A673 (cell line): ENCODE measurements at regions not wholly inside any gene's neighbourhood (a gene's known extent, or its start where the extent isn't known, plus 50 kb on each side); places are given as distances from the start of the nearest gene placed in this dataset.

ENCODE experiments used
- BruUV-seq: library from RNA; stranded (reverse); fragments of 400-500 nt; replicated peaks from 2 replicates; lab custom pipeline; 2021; lab: Mats Ljungman, UMichigan
- CTCF ChIA-PET: fragments of 300-600 bp; sonication (Branson Sonifier 250); formaldehyde crosslinking; loops from one replicate; lab custom pipeline; 2022; ENCODE audit warnings: antibody characterized with exemption; lab: Charles Lee
- POLR2A ChIA-PET: fragments of 300-600 bp; sonication (Branson Sonifier 250); formaldehyde crosslinking; loops from one replicate; lab custom pipeline; 2022; ENCODE audit warnings: antibody characterized with exemption; ENCODE audit not compliant: low non-redundant PET; lab: Charles Lee
- DNase-seq: peaks from one replicate; pipeline ENCODE4 v3.0.0-alpha.2; 2015; ENCODE audit warnings: low spot score
- H3K27ac ChIP-seq: fragments of 200-600 bp; sonication (generic); 2 replicates; pipeline ENCODE4 v1.5.1; 2016; ENCODE audit warnings: mixed run types, low read depth, mild to moderate bottlenecking, mixed read lengths, antibody characterized with exemption, low read length; ENCODE audit not compliant: poor library complexity, severe bottlenecking
- H3K27me3 ChIP-seq: fragments of 200-600 bp; sonication (generic); replicated peaks from 2 replicates; pipeline ENCODE4 v1.6.1; 2017; ENCODE audit warnings: mixed run types, low read depth, mild to moderate bottlenecking, mixed read lengths, antibody characterized with exemption, low read length; ENCODE audit not compliant: insufficient read depth, poor library complexity
- H3K36me3 ChIP-seq: fragments of 200-600 bp; sonication (generic); 2 replicates; pipeline ENCODE4 v1.6.1; 2016; ENCODE audit warnings: mixed run types, mild to moderate bottlenecking, mixed read lengths, antibody characterized with exemption, low read length; ENCODE audit not compliant: insufficient read depth, poor library complexity, severe bottlenecking
- H3K4me1 ChIP-seq: fragments of 200-600 bp; sonication (generic); 2 replicates; pipeline ENCODE4 v1.6.1; 2017; ENCODE audit warnings: mixed run types, mild to moderate bottlenecking, mixed read lengths, antibody characterized with exemption, low read length; ENCODE audit not compliant: insufficient read depth, poor library complexity, severe bottlenecking
- H3K4me3 ChIP-seq: fragments of 200-600 bp; sonication (generic); 2 replicates; pipeline ENCODE4 v1.5.1; 2016; ENCODE audit warnings: low read depth, mixed run types, mild to moderate bottlenecking, mixed read lengths, low read length; ENCODE audit not compliant: poor library complexity, severe bottlenecking
- H3K9me3 ChIP-seq: fragments of 200-600 bp; sonication (generic); 2 replicates; pipeline ENCODE4 v1.6.1; 2016; ENCODE audit warnings: mixed run types, low read depth, mild to moderate bottlenecking, mixed read lengths, antibody characterized with exemption, low read length; ENCODE audit not compliant: poor library complexity, severe bottlenecking
- CTCF ChIP-seq: fragments of 300-800, 200-600 bp; sonication (generic); conservative IDR thresholded peaks from 2 replicates; pipeline ENCODE4 v1.5.1; 2017; ENCODE audit warnings: low read depth, mild to moderate bottlenecking, antibody characterized with exemption, low read length, moderate library complexity, mixed read lengths
- EZH2 ChIP-seq: fragments of 200-600 bp; sonication (generic); IDR thresholded peaks from 2 replicates; pipeline ENCODE4 v1.6.1; 2017; ENCODE audit warnings: borderline replicate concordance, low read depth, mild to moderate bottlenecking, mixed read lengths, antibody characterized with exemption, low read length; ENCODE audit not compliant: poor library complexity, severe bottlenecking
- intact Hi-C: fragments of 100-400 bp; cut with micrococcal nuclease; formaldehyde crosslinking; loops from one replicate; pipeline ENCODE4 v1.10.0; 2022; ENCODE audit not compliant: unreplicated experiment

- Histone ChIP-seq H3K36me3 (no peaks in the 10 kb centered on the region), H3K9me3 (no peaks in the 10 kb centered on the region), H3K27ac (no peak overlapping the region), H3K27me3 (no peaks in the 10 kb centered on the region), H3K4me3 (no peak overlapping the region), H3K4me1 (no peaks in the 10 kb centered on the region)
- BruUV-seq = no TSS peak
- CTCF ChIA-PET = no interaction called here
- no peak for TF ChIP-seq CTCF
- TF ChIP-seq EZH2 = no peak
- intact Hi-C loops = no loop called here
- no peak for DNase-seq
- POLR2A ChIA-PET = no interaction called here
Measured at GRCh38 chr9:110086537-110086936, 121.4 kb downstream of the C9orf152 start.

GRCh38 chr9:110087605-110088004 is 120.4 kb downstream of the C9orf152 start:
- H3K27ac ChIP-seq = no peak overlapping the region
- intact Hi-C loops = no loop called here
- no peak for TF ChIP-seq EZH2
- TF ChIP-seq CTCF = no peak
- no peaks in the 10 kb centered on the region for H3K36me3 ChIP-seq
- H3K27me3 ChIP-seq = no peaks in the 10 kb centered on the region
- H3K9me3 ChIP-seq = no peaks in the 10 kb centered on the region
- no peak for DNase-seq
- ChIA-PET CTCF (no interaction called here), POLR2A (no interaction called here)
- no TSS peak for BruUV-seq
- H3K4me1 ChIP-seq = no peaks in the 10 kb centered on the region
- no peak overlapping the region for H3K4me3 ChIP-seq

- Histone ChIP-seq H3K4me3 (no peak overlapping the region), H3K4me1 (no peaks in the 10 kb centered on the region), H3K36me3 (no peaks in the 10 kb centered on the region), H3K9me3 (no peaks in the 10 kb centered on the region), H3K27me3 (no peaks in the 10 kb centered on the region), H3K27ac (no peak overlapping the region)
- BruUV-seq = no TSS peak
- intact Hi-C loops = no loop called here
- CTCF ChIA-PET = no interaction called here
- POLR2A ChIA-PET = no interaction called here
- peak; percentile 21 for DNase-seq
- TF ChIP-seq EZH2 = no peak
- TF ChIP-seq CTCF = no peak
Measured at GRCh38 chr9:110088099-110088498, 119.9 kb downstream of the C9orf152 start.
